ENCODE measurements at regions not wholly inside any gene's neighbourhood (a gene's known extent, or its start where the extent isn't known, plus 50 kb on each side); places are given as distances from the start of the nearest gene placed in this dataset.

DNA sequence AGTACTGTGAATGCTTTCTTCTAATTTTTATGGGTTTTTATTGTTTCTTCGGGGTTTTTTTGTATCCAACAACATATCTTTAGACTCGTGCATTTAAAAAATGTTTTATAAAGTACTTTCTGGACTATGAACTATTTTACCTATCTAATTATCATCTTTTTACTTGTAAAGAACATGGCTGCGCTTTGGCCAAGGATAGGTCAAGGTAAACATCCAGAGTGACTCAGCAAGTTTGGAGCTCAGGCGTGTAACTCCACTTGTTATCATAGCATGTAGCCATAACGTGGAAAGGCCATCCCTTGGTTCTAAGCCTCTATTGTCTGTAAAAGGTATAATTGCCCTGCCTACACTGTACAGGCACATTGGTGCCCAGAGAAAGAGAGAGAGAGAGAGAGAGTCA is 818.0 kb upstream of the GOT2 start:
- H3K27ac ChIP-seq, result no peak overlapping the region
- no peak for DNase-seq
- H3K4me3 ChIP-seq (ENCODE audit: low read depth, low read length), result no peak overlapping the region
- TF ChIP-seq, protein P1, sequence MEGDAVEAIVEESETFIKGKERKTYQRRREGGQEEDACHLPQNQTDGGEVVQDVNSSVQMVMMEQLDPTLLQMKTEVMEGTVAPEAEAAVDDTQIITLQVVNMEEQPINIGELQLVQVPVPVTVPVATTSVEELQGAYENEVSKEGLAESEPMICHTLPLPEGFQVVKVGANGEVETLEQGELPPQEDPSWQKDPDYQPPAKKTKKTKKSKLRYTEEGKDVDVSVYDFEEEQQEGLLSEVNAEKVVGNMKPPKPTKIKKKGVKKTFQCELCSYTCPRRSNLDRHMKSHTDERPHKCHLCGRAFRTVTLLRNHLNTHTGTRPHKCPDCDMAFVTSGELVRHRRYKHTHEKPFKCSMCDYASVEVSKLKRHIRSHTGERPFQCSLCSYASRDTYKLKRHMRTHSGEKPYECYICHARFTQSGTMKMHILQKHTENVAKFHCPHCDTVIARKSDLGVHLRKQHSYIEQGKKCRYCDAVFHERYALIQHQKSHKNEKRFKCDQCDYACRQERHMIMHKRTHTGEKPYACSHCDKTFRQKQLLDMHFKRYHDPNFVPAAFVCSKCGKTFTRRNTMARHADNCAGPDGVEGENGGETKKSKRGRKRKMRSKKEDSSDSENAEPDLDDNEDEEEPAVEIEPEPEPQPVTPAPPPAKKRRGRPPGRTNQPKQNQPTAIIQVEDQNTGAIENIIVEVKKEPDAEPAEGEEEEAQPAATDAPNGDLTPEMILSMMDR (IDR thresholded peaks at IDR 0.05; ENCODE audit: low read depth, low read length), result no peak
- no peaks in the 10 kb centered on the region for H3K9me3 ChIP-seq (ENCODE audit: severe bottlenecking)
- H3K27me3 ChIP-seq (ENCODE audit: insufficient read depth, low read depth, severe bottlenecking), result no peaks in the 10 kb centered on the region
- no peaks in the 10 kb centered on the region for H3K36me3 ChIP-seq

GRCh38 chr16:59545721-59546120 is 811.6 kb upstream of the GOT2 start:
- no peak overlapping the region for H3K4me3 ChIP-seq (ENCODE audit: low read depth, low read length)
- H3K9me3 ChIP-seq (ENCODE audit: severe bottlenecking), result no peaks in the 10 kb centered on the region
- H3K27ac ChIP-seq, result no peak overlapping the region
- TF ChIP-seq, protein P1 (IDR thresholded peaks at IDR 0.05; ENCODE audit: low read depth, low read length), result no peak
- H3K27me3 ChIP-seq (ENCODE audit: insufficient read depth, low read depth, severe bottlenecking), result no peaks in the 10 kb centered on the region
- H3K36me3 ChIP-seq, result no peaks in the 10 kb centered on the region
- DNase-seq, result no peak

GRCh38 chr16:59543641-59544040 is 809.5 kb upstream of the GOT2 start:
- H3K4me3 ChIP-seq (ENCODE audit: low read depth, low read length), result no peak overlapping the region
- H3K36me3 ChIP-seq, result no peaks in the 10 kb centered on the region
- DNase-seq, result no peak
- no peaks in the 10 kb centered on the region for H3K9me3 ChIP-seq (ENCODE audit: severe bottlenecking)
- no peak overlapping the region for H3K27ac ChIP-seq
- no peaks in the 10 kb centered on the region for H3K27me3 ChIP-seq (ENCODE audit: insufficient read depth, low read depth, severe bottlenecking)
- TF ChIP-seq, protein P1 (IDR thresholded peaks at IDR 0.05; ENCODE audit: low read depth, low read length), result no peak

GRCh38 chr16:59540621-59541020 is 806.5 kb upstream of the GOT2 start:
- no peak for DNase-seq
- TF ChIP-seq, protein P1 (IDR thresholded peaks at IDR 0.05; ENCODE audit: low read depth, low read length), result no peak
- Histone ChIP-seq H3K27ac (no peak overlapping the region), H3K9me3 (ENCODE audit: severe bottlenecking) (no peaks in the 10 kb centered on the region), H3K27me3 (ENCODE audit: insufficient read depth, low read depth, severe bottlenecking) (no peaks in the 10 kb centered on the region), H3K36me3 (no peaks in the 10 kb centered on the region), H3K4me3 (ENCODE audit: low read depth, low read length) (no peak overlapping the region)

DNA sequence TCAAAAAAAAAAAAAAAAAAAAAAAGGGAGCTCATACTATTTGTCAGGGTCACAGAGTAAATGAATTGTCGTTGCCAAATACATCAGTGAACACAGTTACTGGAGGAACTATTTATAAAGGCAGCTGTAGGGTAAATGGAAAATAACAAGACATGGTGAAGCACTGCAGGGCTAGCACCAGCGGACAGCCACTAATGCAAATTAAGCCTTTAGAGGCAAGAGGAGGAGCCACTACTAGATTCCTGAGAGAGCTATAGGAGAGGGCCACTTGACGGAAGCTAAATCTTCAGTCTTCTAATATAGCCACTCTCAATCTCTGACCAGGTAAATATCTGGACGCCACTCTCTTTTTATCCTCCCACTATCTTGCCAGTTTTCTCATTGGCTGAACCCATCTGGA is 801.2 kb upstream of the GOT2 start:
- Histone ChIP-seq H3K4me3 (ENCODE audit: low read depth, low read length) (no peak overlapping the region), H3K27me3 (ENCODE audit: insufficient read depth, low read depth, severe bottlenecking) (no peaks in the 10 kb centered on the region), H3K9me3 (ENCODE audit: severe bottlenecking) (no peaks in the 10 kb centered on the region), H3K27ac (no peak overlapping the region), H3K36me3 (no peaks in the 10 kb centered on the region)
- no peak for DNase-seq
- TF ChIP-seq, protein P1 (IDR thresholded peaks at IDR 0.05; ENCODE audit: low read depth, low read length), result no peak

DNA sequence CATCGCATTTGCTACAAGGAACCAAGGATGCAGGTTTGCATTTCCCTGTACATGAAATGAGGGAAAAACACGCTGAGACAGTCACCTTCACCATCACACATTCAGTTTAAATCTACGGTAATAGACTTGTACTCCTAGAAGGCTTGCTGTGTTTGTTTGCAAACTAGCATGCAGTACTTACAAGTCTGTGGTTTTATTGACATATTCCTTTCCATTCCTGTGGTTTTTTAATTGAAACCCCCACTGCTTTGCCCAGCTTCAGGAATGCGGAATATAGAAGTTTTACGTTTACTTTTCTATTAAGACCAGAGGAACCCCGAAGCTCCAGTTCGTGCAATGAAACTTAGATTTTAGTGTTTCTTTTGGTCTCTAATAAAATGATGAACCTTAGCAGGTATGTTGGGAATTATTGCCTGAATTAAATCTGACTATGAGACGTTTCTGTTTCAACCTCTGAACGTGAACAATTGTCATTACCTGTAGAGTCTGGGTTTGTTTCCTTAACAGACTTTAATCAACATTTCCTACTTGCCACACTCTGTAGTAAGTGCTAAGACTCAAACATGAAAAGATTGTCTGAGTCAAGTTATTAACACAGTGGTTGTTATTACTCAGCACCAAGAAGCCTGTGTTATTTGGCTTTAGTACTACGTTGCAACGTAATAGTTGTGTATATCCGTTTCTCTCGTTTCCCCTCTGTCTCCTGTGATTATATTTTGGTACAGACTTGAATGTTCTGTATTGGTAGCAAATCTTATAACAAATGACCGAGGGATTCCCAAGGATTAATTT is 793.3 kb upstream of the GOT2 start:
- TF ChIP-seq, protein P1 (IDR thresholded peaks at IDR 0.05; ENCODE audit: low read depth, low read length), result no peak
- Histone ChIP-seq H3K9me3 (ENCODE audit: severe bottlenecking) (no peaks in the 10 kb centered on the region), H3K27me3 (ENCODE audit: insufficient read depth, low read depth, severe bottlenecking) (no peaks in the 10 kb centered on the region), H3K36me3 (no peaks in the 10 kb centered on the region), H3K27ac (no peak overlapping the region), H3K4me3 (ENCODE audit: low read depth, low read length) (no peak overlapping the region)
- DNase-seq, result no peak

All from WERI-Rb-1 (cell line).